Spleen (tissue), 7 donors: ENCODE measurements at regions not wholly inside any gene's neighbourhood (a gene's known extent, or its start where the extent isn't known, plus 50 kb on each side); places are given as distances from the start of the nearest gene placed in this dataset.

Experiments used
- CTCF ChIP-seq, 11 experiments: fragments of 200-600 bp in 7 of 11; fragments of 450-650 bp in 4 of 11; sonication (generic) in 4 of 11; IDR thresholded peaks in 8 of 11; conservative IDR thresholded peaks in 3 of 11; 1 replicate in 7 of 11; 2 replicates in 4 of 11; pipeline versions ENCODE4 v1.4.0 to v1.8.0; 2016 to 2021; ENCODE audit warnings: antibody characterized with exemption in 11 of 11, inconsistent platforms in 4 of 11, mild to moderate bottlenecking in 1 of 11
- POLR2AphosphoS5 ChIP-seq, 3 donors: sonication (generic); formaldehyde crosslinking; IDR thresholded peaks; one replicate each; pipeline ENCODE4 v1.5.1; 2017; ENCODE audit warnings: antibody characterized with exemption in 3 of 3
- donor health status: DM: no; HTN: no; CAD: no; lungs with moderate emphysema.
- donor health status: DM: no; HTN: no; CAD: no.
- donor health status: DM: no; HTN: no; CAD: no.

DNA sequence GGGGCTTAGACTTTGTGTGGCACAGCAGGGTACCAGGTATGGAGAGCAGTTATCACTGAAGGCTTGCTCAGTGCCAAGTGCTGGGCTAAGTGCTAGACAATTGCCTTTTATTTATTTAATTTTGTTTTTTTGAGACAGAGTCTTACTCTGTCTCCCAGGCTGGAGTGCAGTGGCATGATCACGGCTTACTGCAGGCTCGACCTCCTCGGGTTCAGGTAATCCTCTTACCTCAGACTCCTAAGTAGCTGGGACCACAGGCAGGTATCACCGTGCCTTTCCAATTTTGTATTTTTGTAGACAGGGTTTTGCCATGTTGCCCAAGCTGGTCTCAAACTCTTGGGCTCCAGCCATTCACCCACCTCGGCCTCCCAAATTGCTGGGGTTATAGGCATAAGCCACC, 256.9 kb downstream of the ZNF536 start:
- no peak for TF ChIP-seq CTCF (IDR thresholded peaks at IDR 0.05 in 8 of 11, conservative IDR thresholded peaks at IDR 0.05 in 3 of 11)
- TF ChIP-seq POLR2AphosphoS5 (IDR thresholded peaks at IDR 0.05): no peak
